LNCaP clone FGC (cell line): ENCODE measurements at regions not wholly inside any gene's neighbourhood (a gene's known extent, or its start where the extent isn't known, plus 50 kb on each side); places are given as distances from the start of the nearest gene placed in this dataset.

Experiments
- DNase-seq: peaks from one replicate; pipeline ENCODE4 v3.0.0-alpha.2; 2011; ENCODE audit warnings: low read depth
- H3K4me3 ChIP-seq: 2 replicates; pipeline ENCODE4 v1.5.1; 2011; ENCODE audit warnings: mild to moderate bottlenecking, low read depth, low read length, control low read depth
- TF ChIP-seq, protein P1 (sequence below): IDR thresholded peaks from 2 replicates; pipeline ENCODE4 v1.5.1; 2012; ENCODE audit warnings: mild to moderate bottlenecking; ENCODE audit not compliant: control insufficient read depth, insufficient read depth; ENCODE audit errors: extremely low read depth

DNA sequence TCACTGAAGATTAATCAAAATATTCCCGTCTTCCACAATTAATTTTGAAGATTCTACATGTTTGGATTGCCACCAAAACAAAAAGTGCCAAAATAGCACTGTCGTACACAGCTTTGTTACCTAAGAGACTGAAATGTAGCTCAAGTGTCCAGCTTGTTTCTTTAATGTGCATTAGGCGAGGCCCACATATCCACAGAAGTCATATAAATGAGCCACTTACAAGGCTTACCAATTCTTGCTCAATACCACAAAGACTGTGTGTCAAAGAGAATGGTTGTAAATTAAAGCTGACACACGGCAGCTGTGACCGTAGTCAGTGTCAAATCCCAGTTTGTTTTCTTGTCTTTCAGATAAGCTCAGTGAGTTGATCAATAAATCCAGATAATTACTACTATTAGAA, 639.4 kb upstream of the TBL1XR1 start:
- TF ChIP-seq, protein P1, sequence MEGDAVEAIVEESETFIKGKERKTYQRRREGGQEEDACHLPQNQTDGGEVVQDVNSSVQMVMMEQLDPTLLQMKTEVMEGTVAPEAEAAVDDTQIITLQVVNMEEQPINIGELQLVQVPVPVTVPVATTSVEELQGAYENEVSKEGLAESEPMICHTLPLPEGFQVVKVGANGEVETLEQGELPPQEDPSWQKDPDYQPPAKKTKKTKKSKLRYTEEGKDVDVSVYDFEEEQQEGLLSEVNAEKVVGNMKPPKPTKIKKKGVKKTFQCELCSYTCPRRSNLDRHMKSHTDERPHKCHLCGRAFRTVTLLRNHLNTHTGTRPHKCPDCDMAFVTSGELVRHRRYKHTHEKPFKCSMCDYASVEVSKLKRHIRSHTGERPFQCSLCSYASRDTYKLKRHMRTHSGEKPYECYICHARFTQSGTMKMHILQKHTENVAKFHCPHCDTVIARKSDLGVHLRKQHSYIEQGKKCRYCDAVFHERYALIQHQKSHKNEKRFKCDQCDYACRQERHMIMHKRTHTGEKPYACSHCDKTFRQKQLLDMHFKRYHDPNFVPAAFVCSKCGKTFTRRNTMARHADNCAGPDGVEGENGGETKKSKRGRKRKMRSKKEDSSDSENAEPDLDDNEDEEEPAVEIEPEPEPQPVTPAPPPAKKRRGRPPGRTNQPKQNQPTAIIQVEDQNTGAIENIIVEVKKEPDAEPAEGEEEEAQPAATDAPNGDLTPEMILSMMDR: no peak

DNA sequence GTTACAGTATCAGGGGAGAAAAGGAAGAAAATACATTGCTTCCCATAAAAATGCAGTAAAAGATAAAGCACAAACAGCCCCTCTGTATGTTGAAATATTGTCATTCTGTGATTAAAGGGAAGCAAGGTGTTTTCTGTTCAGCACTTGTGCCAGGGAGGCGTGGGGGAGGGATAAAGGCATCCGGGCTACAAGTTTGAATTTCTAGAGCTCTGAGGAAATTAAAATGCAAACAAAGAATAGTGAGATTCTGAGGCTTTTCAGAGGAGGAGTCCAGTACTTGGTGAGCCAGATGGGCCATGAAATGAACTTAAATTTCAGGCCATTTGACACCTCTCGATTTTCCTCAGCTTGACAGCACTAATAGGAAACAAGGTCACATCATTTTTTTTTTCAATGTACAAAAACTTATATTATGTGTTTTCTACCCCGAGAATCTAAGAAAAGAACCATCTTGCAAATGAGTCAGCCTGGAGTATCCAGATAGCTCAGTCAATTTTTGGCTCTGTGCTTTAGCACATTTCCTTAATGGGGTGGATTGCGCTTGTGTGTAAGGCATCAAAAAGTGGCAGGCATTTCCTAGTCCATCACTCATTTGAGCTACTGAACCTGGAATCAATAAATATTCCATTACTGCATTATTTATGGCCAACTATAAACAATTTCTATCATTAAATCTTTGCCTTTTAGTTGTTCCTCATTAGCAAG, 640.8 kb upstream of the TBL1XR1 start:
- H3K4me3 ChIP-seq: no peak overlapping the region
- DNase-seq: no peak
- TF ChIP-seq, protein P1: no peak

More for the DNA sequence above, 639.4 kb upstream of the TBL1XR1 start:
- DNase-seq: no peak
- H3K4me3 ChIP-seq: no peak overlapping the region

DNA sequence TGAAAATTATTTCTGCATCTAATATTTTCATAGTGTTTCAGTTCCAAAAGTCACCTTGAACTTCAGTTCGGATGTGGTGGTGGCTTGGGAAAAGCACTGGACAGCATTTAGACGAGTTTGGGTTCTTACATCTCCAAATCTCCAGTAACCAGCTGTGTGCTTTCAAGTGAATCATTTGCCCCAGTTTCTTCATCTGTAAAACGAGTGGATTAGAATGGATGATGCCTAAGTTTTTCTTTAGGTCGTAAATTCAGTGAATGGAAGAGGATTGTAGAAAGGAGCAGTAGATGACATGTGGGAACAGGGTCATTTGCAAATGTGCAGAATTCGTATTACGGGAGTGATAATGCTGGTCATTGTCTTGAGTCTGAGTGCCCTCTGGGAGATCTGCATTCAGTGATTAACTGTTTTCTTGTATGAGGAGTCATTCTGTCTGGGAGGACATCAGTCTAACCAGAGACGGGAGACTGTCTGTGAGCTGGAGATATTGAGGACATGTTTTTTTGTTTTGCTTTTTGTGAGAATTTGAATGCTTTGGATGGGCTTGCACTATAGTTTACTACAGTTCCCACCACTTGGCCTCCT, 641.6 kb upstream of the TBL1XR1 start:
- no peak overlapping the region for H3K4me3 ChIP-seq
- TF ChIP-seq, protein P1: no peak
- no peak for DNase-seq

DNA sequence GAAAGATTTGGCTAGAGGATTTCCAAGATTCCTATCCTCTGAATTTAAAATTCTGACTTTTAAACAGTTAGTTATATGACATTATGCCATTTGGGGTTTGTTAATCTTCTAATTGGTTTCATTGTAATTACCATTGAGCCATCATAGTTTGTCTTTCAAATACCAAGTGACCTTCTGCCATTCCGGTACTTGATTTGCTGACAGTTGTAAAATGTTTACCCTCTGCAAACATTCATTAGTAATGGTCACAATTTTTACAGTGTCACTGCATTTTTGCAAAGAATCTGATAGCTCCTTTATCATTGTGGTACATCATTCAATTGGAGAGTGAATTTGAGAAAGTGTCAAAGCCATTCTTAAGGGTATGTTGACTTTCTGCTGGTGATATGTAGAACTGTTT, 645.0 kb upstream of the TBL1XR1 start:
- H3K4me3 ChIP-seq: no peak overlapping the region
- DNase-seq: no peak
- TF ChIP-seq, protein P1: no peak

DNA sequence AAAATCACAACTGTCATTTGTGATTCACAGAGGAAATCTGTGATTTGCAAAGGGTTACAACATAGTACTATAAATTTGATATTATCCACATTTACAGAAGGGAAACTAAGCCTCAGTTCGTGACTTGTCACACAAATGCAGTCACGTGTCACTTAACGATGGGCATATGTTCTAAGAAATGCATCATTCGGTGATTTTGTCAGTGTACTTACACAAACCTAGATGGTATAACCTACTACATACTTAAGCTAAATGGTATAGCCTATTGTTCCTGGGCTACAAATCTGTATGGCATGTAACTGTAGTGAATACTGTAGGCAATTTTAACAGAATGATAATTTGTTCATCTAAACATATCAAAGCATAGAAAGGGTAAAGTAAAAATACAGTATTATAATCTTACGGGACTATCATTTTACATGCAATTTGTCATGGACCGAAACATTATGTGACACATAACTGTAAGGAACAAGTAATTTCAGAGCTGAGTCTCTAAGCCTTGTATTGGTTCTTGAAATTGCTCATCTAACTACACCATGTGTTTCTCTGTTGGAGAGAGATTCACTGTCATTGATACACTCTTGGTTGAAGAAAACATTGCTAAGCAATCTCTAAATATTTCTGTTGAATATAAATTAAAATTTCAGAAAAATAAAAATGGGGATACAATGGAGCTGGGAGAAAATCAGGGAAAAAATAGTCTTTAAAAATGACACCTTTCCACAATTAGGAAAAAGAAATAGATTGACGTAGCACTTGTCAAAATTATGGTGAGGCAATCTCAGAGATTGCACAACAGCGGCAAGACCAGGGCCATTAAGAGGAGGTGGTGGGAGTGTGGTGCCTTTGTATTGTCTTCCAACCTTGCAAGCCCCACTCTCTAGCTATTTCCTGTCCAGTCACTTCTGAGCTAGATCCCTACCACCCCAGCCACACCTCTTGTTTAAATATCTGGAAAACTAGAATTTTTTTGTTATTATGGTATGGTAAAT, 645.8 kb upstream of the TBL1XR1 start:
- no peak for DNase-seq
- TF ChIP-seq, protein P1: no peak
- no peak overlapping the region for H3K4me3 ChIP-seq

DNA sequence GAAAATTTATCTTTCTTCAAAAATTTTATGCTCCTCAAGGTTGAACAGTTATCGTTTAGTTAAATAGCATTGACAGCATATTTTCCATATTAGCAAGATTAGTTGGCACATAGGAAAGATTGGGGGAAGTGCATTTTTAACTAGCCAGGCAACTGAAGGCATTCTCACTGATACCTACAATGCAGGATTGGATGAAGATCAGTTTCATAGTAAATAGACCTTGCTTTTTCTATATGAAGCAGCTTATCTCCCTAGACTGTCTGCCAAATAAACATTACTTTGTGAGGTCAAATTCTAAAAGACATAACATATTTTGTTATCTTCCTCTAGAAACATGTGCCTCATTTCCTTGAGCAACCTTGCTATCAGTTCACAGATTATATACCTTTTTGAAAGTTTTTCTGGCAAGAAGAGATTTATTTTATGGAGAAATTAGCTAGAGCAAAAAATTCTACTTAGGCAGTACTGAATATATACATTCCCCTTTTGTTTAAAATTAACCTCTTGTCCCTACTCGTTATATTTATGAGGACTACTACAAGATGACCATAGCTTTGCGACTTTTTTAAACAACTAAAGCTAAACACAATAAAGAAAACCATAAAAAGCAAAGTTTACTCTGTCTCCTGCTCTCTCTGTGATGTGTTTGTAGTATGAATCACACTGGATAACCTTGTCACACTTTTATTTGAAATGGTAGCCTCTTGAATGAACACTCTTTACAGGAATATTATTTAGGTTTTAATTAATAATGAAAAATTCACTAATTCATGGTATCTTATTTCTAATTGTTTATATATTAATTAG, 654.9 kb upstream of the TBL1XR1 start:
- no peak overlapping the region for H3K4me3 ChIP-seq
- TF ChIP-seq, protein P1: no peak
- peak; percentile 62 for DNase-seq
